Suprapubic skin (tissue), 4 donors: ENCODE measurements at regions not wholly inside any gene's neighbourhood (a gene's known extent, or its start where the extent isn't known, plus 50 kb on each side); places are given as distances from the start of the nearest gene placed in this dataset.

Source experiments
- CTCF ChIP-seq, 2 donors: fragments of 200-600 bp in 1 of 2; fragments of 450-650 bp in 1 of 2; sonication (generic) in 1 of 2; IDR thresholded peaks; one replicate each; pipeline ENCODE4 v1.5.1; 2016 to 2019; ENCODE audit warnings: antibody characterized with exemption in 2 of 2, mild to moderate bottlenecking in 1 of 2, moderate library complexity in 1 of 2
- POLR2A ChIP-seq, 2 donors: fragments of 450-650 bp; IDR thresholded peaks; one replicate each; pipeline ENCODE4 v1.6.1; 2017; ENCODE audit warnings: antibody characterized with exemption in 2 of 2, mild to moderate bottlenecking in 2 of 2, moderate library complexity in 2 of 2
- POLR2AphosphoS5 ChIP-seq, 3 donors: sonication (generic); formaldehyde crosslinking; IDR thresholded peaks; one replicate each; pipeline ENCODE4 v1.6.1; 2017; ENCODE audit warnings: antibody characterized with exemption in 3 of 3

GRCh38 chr1:185419718-185420117 is 102.7 kb upstream of the IVNS1ABP start:
- TF ChIP-seq CTCF (IDR thresholded peaks at IDR 0.05) (no peak), POLR2AphosphoS5 (IDR thresholded peaks at IDR 0.05) (no peak), POLR2A (IDR thresholded peaks at IDR 0.05) (no peak)
